ENCODE measurements at regions not wholly inside any gene's neighbourhood (a gene's known extent, or its start where the extent isn't known, plus 50 kb on each side); places are given as distances from the start of the nearest gene placed in this dataset.

- no peak for TF ChIP-seq POLR2A (IDR thresholded peaks at IDR 0.05; ENCODE audit: low read depth, low read length)
- no peak for TF ChIP-seq POLR2AphosphoS5 (IDR thresholded peaks at IDR 0.05; ENCODE audit: low read depth, low read length)
- no peak for TF ChIP-seq TAF1 (IDR thresholded peaks at IDR 0.05; ENCODE audit: borderline replicate concordance, low read depth, low read length)
These were observed 131.0 kb downstream of the NSG2 start for GRCh38 chr5:174176511-174176910.

Measured in GM12892 (cell line).